ENCODE measurements at regions not wholly inside any gene's neighbourhood (a gene's known extent, or its start where the extent isn't known, plus 50 kb on each side); places are given as distances from the start of the nearest gene placed in this dataset.

- no peak for DNase-seq
Observed at GRCh38 chr2:195495351-195495750, 161.7 kb upstream of the SLC39A10 start.

DNA sequence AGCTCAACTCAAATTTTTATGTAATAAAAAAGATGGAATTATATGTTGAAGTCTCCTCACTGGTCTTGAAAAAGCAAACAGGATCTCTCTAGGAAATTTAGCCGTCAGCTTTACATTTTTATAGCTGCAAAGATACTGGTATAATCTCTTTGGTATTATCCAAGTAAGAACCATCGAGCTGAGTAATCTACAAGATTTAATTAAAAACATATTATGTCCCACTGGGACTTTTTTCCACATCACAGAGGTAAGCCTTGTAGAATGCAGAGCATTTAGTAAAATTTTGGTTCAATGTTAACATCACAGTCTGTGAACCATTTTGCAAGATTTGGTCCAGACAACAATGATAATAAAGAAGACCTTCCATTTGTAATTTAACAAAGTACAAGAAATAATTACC is 162.6 kb upstream of the SLC39A10 start:
- DNase-seq, result no peak

GRCh38 chr2:195493416-195493815 is 163.6 kb upstream of the SLC39A10 start:
- DNase-seq, result no peak

GRCh38 chr2:195490319-195490718 is 166.7 kb upstream of the SLC39A10 start:
- DNase-seq, result no peak

DNA sequence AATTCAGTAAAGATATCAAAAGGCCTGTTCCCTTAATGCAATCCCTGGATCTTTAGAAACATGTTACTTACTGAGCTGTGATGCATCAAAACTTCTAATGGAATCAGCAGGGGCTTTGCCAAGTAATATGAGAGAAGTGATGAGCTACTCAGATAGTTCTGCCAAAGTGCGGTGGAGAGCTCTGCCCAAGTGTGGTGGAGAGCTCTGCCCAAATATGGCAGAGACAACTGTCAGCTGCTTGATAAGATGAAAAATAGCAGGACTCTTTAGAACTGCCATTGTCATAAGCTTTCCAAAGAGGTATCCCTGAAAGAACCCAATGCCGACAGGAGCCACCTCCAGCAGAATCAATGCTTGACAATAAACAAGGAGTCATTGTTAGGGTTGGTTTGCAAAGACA is 167.9 kb upstream of the SLC39A10 start:
- DNase-seq, result no peak

GRCh38 chr2:195488567-195488966 is 168.5 kb upstream of the SLC39A10 start:
- no peak for DNase-seq

DNA sequence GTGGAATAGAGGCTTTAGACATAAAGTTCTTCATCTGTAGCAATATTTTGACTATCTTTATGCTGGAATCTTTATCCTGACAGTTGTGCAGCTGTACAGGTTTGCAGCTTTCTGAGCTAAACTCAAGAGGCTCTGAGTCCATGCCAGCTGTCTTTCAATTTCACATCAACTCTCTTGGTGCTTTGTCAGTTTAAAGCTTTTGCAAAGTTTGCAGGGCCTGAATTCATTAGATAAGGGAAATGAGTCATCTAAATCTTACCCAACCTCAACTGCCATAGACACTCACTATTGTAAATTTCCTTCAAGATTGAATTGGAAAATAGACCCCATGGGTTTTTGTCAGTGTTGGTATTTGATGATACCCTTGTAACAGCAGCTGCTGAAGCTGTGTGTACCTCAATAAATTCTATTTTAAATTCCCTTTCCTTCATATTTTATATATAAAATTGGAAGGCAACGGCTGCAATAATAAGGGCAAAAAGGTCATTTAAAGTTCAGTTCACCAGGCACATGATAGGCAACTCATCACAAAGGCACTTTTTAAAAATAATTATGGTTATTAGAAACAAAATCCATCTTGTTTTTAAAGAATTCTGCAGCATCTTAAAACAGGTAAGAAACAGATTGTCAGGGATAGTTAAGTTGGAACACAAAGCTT is 169.9 kb upstream of the SLC39A10 start:
- DNase-seq, result peak; percentile 70

DNA sequence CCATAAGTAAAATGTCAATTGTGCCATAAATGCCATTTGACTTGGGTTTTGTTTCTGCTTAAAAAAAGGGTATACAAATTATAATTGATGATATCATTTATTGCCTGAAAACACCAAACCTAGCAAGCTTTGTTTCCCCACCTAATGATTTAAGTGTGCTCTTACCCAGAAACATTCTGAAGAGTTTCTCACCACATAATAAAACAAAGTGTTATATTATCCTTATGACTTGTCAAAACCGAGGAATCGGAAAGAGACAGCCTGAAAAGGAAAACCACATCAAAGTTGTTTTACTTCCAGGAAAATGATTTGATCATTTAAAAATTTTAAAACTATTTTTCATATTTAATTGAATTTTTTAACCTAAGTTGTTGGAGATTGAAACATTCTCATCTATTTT is 170.5 kb upstream of the SLC39A10 start:
- no peak for DNase-seq

DNA sequence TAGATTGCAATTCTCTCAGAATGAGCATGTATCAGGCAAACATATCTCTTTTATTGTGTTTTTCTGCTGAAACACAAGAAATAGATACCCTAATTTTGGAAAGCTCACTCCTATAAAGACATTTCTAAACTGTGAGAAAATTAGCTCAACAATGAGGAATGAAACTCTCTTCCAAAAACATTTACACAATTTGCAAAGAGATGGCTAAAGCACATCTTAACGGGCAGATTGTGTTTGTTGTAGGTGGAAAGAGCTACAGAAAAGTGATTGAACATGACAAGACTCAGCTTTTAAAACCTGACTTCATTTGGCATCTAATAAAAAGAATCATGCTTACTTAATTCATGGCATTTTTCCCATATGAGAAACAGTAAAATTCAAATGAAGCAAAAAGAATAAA is 175.0 kb upstream of the SLC39A10 start:
- no peak for DNase-seq

- DNase-seq, result no peak
Observed at GRCh38 chr2:195480121-195480520, 176.9 kb upstream of the SLC39A10 start.

DNA sequence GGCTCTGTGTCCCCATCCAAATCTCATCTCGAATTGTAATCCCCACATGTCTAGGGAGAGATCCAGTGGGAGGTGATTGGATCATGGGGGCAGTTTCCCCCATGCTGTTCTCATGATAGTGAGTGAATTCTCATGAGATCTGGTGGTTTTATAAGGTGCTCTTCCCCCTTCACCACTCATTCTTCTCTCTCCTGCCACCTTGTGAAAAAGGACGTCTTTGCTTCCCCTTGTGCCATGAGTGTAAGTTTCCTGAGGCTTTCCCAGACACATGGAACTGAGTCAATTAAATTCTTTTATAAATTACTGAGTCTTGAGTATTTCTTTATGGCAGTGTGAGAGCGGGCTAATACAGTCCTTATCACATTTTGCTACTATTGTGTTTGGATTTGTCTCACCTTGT is 177.6 kb upstream of the SLC39A10 start:
- DNase-seq, result no peak

GRCh38 chr2:195477996-195478382 is 179.0 kb upstream of the SLC39A10 start:
- DNase-seq, result no peak

DNA sequence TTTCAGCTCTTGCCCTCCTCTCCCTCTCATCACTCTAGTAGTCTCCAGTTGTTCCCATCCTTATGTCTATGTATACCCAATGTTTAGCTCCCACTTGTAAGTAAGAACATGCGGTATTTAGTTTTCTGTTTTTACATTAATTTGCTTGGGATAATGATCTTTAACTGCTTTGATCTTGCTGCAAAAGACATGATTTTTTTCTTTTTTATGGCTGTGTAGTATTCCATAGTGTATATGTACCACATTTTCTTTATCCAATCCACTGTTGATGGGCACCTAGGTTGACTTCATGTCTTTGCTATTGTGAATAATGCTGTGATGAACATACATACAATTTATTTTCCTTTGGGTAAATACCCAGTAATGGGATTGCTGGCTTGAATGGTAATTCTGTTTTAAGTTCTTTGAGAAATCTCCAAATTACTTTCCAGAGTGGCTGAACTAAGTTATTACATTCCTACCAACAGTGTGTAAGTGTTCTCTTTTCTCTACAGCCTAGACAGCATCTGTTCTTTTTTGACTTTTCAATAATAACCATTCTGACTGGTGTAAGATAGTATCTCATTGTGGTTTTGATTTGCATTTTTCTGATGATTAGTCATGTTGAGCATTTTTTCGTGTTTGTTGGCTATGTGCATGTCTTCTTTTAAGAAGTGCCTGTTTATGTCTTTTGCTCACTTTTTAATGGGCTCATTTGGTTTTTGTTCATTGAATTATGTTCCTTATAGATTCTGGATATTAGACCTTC is 179.6 kb upstream of the SLC39A10 start:
- peak; percentile 83 for DNase-seq

GRCh38 chr2:195475336-195475735 is 181.7 kb upstream of the SLC39A10 start:
- no peak for DNase-seq

DNA sequence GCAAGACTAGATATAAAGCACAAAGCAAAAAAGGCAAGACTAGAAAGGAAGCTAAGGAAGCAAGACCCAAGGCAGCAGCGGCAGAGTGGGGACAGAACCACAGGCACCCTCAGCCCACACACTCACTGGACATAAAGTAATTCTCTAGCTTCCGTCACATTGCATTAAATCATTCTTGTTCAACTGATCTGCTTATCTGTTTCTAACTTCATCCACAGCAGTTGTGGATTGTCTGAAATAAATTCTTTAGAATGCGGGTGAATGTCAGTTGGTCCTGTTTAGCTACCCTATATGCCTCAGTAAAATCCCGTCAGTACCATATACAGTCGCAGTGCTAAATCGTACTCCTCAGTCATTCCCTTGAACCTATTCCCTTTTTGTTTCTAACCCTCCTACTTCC is 183.2 kb upstream of the SLC39A10 start:
- no peak for DNase-seq

DNA sequence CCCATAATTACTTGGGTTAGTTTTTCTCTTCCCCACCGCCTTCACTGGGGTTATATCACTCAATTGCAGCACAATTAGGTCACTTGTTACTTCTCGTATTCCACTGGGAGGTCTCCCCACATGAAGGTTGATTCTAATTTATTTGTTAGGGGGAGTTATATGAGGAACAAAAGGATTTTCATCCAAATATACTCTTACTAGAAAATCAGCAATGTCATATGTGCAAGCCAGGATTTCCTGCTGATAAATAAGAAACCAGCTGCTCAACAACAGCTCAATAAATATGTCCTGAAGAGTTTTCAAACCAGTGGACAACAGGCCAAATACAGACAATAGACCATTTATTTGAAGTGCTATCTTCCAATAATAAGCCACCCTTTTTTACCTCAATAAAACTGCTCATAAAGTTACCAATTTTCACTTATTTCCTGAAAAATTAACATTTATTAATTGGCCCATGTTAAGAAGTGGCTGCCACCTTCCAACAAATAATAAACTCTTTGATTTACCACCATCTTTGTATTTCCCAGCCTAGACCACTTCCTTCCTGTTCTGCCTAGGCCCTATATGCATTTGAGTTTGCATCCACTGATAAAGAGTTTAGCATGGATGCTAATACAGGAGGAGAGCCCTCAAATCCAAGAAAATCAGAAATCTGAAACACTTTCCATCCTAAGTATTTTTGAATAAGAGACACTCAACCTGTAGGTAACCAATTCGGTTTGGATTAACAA is 184.4 kb upstream of the SLC39A10 start:
- no peak for DNase-seq

DNA sequence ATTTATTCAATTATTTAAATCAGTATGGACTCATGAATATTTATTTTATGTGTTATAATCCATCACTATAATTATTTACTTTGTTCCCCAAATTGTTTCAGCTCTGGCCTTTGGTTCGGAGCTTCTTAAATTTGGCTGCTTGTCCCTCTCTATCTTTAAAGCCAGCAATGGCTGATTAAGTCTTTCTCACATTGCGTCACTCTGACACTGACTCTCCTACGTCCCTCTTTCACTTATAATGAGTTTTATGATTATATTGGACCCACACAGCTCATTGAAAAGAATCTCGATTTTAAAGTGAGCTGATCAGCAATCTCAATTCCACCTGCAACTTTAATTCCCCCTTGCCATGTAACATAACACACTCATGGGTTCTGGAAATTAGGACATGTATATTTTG is 185.2 kb upstream of the SLC39A10 start:
- DNase-seq, result no peak

DNA sequence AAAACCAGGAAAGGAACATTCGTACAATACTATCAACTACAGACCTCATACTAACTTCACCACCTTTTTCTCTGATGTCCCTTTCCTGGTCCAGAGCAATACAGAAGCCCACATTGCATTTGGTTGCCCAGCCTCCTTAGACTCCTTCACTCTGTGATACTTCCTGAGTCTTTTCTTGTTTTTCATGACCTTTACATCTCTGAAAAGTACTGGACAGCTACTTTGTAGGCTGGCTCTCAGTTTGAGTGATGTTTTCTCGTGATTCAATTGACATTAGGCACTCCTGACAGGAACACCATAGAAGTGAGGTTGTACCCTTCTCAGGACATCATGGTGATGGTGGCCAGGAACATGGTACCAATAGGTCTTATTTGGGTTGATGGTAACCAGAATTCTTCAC is 185.9 kb upstream of the SLC39A10 start:
- no peak for DNase-seq

- DNase-seq, result no peak
Observed at GRCh38 chr2:195470622-195471021, 186.4 kb upstream of the SLC39A10 start.

DNA sequence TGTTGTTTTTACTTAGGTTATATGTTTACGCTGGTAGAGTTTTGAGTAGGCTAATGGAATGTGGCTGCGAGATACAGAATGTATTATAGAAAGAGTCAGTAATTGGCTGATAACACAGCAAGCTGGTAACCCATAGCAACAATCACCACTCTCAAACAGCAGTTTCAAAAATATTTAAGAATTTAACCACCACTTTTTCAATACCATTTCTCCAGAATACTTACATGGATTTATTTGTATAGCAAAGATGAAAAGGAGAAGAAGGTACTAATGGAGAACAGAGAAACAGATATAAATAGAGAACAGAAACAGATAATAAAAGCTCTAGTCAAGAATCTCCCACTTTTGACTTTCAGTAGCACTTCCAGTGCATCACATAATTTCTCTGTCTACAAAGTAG is 188.3 kb upstream of the SLC39A10 start:
- no peak for DNase-seq

DNA sequence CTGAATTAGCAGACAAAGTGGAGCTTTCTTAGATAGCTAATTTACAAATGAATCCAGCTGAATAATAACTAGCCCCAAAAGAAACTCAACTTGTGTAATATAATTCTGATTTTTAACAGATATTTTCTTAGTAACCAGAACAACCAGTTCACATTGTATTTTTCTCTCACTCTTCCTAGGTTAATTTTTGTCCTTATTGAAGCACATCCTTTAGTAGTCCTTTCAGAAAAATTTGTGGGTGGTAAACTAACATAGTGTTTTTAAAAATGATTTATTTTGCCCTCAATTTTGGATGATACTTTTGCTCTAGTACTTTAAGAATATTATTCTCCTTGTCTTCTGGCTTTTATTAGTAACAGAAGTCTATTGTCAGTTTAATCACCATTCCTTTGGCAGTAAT is 190.6 kb upstream of the SLC39A10 start:
- DNase-seq, result no peak

GRCh38 chr2:195461010-195461409 is 196.0 kb upstream of the SLC39A10 start:
- no peak for DNase-seq

- peak; percentile 6 for DNase-seq
Observed at GRCh38 chr2:195458936-195459335, 198.1 kb upstream of the SLC39A10 start.

DNA sequence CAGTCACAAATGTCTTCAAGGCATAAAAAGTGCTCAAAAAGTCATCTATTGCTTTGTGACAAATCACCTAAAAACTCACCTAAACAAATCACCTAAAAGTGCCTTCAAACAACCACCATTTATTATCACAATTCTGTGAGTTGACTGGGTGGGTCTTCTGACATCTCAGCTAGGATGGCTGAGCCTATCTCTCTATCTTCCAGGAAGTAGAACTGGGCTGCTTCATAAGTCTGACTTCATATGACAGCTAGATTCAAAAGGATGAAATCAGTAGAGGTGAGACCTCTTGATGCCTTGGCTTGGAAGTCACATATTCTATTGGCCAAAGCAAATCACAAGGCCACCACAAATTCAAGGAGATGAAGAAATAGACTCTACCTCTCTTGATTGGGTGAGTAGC is 199.2 kb upstream of the SLC39A10 start:
- DNase-seq, result no peak
